ENCODE measurements at regions not wholly inside any gene's neighbourhood (a gene's known extent, or its start where the extent isn't known, plus 50 kb on each side); places are given as distances from the start of the nearest gene placed in this dataset.

DNA sequence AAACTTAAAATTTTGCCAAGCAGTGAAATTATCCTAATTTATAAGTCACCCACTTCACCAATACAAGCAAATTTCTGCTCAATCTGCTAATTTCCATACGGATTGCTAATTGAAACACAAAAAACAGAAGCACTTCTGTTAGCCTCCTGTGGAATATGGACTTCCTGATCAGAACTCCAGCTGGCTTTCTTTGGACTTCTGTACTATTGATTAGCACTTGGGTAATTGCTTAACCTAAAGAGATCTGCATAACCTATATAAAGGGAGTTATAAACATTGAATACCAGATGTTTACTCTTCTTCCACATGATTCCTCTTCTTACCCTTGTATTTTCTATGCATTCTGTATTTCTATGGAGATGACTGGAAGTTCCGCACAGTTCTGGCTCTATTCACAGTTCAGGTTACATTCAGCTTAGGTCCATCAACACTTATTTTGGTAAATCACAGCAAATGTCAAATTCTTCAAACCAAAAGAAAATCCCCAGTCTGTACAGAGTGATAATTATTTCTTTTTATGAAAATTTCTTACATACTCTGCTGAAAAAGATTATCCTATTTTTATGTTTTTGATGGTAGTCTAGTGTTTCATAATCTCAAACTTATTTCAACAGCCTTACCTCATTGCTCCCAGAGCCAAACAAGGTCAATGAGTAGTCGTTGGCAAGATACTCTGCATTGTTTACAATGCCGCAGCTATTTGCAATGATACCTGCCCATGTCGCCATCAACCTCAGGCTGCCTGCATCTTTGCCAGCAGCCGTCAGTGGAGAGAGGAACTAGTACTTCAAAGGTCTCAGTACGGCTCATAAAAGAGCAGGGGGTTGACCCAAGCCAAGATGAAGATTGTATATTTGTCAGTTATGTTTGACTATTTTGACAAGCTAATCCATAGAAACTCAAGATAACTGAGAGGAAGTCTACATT, 225.6 kb downstream of the AHR start:
- no peak for DNase-seq

DNA sequence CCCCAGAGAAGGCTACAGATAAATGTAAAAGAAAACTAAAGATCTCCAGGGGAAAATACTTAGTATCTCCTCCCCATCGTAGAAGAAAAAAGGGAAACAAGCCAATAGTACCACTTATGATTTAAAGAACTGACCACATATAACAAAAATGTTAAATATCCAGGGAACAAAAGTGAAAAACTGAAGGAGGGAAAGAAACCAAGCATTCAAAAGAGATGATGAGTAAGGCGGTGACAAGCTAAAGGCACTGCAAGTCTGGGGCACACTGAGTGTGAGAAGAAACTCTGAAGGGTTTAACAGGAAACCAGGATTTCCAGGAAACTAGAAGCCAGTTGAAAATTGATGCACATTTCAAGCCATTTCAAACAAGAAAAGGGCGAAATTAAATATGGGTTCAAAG, 226.3 kb downstream of the AHR start:
- DNase-seq: no peak

DNA sequence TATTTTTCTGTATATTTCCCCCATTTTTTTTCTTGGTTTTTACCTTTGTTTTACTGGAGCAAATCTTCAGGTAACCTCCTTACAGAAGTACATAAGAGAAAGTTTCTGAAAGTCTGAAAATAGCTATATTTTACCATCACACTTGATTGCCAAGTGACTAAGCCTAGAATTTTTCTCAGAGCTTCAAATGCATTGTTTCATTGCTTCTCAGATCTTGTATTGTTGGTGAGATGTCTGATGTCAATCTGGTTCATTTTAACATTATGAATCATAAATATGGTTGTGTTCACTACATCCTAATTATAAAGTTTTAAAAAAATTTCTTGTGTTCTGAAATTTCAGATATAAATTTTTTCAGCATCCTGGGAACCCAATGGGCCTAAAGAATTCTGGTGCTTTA, 228.2 kb downstream of the AHR start:
- no peak for DNase-seq

DNA sequence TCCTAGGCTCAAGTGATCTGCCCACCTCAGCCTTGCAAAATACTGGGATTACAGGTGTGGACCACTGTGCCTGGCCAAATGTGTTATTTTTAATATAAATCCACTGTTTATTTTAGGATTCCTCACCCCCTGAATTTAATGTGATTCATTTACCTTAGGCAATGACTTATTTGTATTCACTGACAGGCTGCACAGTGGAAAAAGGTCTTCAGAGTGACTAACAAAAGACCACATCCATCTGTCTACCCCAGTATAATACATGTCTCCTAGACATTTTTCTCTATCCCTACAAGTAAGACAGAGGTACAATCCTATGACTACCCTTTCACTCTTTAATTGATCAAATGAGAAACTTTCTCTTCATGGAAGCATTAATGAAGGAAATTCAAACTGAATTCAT, 230.2 kb downstream of the AHR start:
- DNase-seq: no peak

DNA sequence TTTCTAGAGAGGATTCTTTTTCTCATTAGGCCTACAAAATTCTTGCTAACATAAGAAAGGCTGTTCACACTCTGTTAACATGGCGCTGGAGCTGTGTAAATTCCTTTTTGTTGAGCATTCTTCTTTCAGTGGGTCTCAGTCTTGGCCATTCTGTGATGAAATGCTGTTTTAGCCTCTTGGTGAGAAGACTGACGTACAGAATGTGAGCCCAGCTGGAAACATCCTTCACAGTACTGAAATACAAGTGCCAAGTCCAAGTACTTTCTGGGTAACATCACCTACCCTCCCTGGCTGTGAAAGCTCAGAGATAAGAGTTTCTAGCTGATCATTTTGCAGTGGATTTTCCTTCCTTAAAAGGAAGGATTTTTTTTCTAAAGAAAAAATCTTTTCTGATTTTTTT, 231.8 kb downstream of the AHR start:
- no peak for DNase-seq

DNA sequence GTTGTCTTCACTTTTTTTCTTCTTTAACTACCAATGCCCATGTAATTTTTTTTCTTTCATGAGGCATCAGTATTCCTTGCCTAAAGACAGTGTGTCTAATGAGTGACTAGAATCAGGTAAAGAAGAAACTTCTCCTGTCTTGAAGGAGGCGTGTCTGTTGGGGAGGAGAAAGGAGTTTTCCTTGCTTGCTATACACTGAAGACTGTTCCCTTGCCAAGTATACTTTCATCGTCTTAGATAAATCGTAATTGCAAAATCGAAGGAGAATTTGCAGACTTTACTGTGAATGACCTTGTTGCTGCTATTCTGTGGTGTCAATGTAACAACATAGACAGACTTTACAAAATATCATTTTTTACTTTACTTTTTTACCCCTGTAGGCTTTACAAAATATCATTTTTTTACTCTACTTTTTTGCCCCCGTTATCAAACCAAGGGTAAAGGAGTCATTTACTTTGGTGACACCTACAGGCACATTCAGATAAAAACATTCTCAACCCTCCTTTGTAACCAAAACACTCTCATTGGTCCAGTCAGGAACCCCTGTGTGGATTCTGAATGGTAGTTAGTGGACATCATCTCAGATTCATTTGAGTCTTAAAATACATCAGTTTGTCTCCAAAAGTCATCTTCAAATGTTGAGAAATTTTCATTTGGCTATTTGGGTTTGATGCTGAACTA, 232.4 kb downstream of the AHR start:
- no peak for DNase-seq

DNA sequence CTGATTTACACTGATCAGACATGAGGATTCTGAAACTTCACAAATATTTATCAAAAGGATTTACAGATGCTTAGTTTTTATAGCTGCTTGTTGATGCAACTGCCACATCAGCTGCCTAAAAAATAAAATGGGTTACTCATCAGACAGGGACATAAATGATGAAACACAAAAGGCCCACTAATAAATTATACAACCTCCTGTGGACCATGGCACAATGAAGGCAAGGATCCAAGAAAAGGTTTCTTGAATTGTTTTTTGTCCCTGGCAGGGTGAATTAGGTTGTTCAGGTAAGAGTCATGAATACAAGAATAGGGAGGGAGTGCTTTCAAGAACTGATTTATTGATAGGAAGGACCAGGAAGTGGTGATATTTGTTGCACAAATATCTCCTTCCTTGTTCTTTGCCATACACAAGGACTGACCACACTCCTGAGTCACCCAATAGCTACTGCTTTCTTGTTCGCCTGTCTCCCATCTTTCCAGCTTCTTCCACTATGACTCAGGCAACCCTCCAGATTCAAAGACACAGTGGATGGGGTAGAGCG, 234.5 kb downstream of the AHR start:
- DNase-seq: no peak

DNA sequence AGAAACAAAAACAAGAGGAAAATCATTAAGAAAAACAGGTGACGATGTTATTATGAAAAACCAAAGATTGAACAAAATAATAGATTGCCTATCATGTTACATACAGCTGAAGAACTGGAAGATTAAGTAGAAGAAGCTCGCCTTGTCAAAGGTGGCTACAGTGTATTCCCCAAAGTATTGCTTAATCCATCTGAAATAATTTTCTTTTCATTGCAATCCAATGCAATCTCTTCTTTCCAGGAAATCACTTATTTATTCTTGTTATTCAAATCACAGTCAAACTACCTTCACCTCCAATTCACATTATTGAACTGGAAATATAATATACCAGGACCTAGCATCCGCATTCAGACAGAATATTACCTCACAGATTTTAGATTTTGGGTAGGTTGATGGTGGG, 235.9 kb downstream of the AHR start:
- no peak for DNase-seq

DNA sequence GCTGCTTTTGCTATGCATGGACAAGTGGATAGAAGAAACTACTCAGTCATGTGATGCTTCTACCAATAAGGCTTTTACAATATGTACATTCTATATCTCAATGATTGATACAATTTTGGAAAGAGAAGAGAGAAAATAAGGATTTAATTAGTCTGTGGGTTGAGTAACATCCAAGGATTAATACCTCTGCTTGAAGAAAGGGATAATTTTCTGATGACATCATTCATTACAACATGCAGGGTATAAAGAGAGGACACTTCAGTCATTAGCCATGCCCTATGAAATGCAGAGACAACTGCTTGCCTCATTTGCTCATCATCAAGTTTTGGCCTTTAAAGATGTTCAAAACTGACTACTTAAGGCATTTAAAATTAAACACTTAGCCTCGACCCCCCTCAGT, 237.3 kb downstream of the AHR start:
- DNase-seq: no peak

DNA sequence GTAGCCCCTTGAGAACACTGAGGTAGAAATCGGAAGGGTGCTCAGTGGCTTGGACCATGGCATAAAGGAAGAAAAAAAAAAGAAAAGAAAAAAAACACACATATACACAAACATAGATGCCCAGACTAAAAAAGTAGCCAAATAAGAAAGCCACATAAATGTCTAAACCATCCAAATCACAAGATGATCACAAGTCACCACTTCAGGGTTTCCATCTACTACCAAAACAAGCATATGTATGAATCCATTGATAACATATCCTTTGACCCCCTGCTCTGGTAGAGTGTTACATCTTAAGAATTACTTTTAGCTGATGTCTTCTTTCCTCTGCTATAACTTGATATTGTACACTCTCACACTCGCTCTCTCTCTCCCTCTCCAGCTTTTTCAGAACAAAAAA, 245.9 kb downstream of the AHR start:
- DNase-seq: no peak

DNA sequence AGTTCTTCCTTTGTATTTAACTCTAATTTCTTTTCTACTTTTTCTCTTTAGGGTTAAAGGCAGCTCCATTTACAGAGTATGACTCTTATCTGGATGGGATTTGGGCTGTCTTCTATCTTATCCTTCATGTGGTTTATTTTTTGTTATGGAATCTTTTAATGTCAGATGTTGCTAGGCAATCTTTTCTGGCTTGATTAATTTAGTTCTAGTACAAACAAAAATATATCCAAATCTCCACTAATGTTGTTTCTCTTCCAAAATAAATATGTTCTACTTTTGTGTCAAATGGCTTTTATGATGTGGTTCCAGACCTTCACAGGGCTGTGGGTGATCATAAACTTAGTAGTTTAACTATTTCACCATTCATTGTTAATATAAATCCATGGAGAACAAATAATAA, 246.9 kb downstream of the AHR start:
- no peak for DNase-seq

DNA sequence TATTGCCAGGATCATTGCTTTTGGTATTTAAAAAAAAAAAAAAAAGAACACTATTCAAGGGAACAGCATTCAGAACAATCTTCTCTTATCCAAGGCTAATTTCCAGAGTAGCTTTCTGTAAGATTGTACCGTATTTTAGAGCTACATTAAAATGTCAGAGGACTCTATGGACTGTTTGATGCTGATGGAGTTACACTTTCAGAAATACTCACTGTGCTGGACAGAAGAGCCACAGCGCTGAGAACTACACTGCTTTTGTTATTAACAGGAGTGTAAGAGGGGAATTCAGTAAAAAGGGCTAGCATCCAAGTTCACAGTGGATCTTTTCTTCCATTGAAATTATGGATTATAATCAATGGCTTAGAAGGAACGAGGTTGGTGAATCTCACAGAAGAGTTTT, 247.7 kb downstream of the AHR start:
- DNase-seq: no peak

DNA sequence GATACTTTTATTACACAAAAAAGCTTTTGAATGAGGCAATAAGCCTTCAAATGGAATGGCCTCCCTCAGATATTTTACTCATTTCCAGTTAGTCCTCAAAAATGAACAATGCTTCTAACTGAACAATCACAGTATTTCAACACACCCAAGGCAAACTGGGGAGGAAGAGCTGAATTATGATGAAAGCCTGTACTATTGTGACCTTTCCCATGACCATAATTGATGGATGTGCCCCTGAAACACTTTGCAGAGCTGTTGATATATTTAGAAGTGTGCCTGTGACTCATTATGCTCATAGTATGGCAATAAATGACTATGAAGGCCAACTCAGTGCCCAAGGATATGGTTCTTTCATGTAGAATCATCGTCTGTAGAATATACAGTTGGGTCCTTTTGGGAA, 248.1 kb downstream of the AHR start:
- no peak for DNase-seq

DNA sequence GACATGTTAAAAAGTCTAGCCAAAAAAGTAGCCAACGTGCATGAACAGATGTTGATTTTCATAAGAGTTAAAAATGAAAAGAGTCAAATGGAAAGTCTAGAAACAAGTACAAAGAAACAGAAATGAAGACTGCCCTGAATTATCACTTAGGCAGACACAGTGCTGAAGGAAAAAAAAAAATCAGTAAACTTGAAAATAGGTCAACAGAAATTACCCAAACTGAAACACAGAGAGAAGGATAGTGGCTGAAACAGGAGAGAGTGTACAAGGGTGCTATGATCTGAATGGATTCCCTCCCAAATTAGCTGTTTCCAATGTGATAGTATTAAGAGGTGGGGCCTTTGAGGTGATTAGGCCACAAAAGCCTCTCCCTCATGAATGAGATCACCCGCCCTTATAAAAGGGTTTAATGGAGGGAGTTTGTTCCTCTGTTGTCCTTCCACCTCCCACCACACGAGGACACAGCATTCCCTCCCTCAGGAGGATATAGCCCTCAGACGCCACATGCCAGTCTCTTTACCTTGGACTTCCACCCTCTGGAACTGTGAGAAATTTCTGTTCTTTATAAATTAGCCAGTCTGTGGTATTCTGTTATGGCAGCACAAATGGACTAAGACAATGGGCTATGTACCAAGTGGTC, 249.7 kb downstream of the AHR start:
- DNase-seq: no peak

DNA sequence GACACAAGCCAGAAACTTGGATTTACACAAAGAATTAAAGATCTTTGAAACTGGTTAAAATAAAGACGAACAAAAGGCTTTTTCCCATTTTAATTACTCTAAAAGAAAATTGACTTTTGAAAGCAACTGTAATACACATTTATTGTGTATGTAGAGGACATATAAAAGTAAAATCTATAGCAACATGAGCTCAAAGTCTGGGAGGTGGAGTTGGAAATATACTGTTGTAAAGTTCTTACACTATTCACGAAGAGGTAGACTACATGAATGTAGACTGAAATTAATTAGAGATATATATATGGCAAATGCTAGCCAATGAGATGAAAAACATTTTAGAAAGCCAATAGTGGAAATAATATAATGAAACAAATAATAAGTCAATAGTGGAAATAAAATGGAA, 251.0 kb downstream of the AHR start:
- DNase-seq: no peak

DNA sequence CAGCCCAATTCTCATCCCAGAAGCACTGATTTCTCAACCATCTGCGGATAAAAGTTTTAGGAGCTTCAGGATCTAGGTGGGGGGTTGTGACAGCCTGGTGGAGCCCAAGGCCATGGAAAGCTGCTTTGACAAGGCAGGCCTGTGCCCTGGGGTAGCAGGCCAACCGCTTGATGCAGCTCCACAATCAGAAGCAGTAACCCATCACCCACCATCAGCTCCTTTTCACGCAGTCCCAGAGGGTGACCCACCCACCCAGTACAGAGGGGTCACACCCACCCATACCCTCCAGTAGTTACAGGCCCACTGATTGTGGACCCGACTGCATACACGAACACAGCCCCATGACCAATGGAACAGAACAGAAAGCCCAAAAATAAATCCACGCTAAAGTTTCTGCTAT, 253.9 kb downstream of the AHR start:
- DNase-seq: no peak

DNA sequence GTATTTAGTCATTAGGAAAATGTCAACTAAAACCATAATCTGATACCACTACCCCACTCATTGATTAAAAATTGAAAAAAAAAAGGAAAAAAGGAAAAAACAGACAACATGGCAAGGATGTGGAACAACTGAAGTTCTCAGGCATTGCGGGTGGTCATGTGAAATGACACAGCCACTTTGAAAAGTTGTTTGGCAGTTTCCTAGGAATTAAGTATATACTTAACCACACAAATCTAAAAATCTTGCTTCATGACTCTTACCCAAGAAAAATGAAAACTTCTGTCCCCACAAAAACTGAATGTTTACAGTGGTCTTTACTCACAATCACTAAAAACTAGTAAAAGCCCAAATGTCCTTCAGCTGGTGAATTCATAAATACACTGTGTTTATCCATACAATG, 254.5 kb downstream of the AHR start:
- DNase-seq: no peak

DNA sequence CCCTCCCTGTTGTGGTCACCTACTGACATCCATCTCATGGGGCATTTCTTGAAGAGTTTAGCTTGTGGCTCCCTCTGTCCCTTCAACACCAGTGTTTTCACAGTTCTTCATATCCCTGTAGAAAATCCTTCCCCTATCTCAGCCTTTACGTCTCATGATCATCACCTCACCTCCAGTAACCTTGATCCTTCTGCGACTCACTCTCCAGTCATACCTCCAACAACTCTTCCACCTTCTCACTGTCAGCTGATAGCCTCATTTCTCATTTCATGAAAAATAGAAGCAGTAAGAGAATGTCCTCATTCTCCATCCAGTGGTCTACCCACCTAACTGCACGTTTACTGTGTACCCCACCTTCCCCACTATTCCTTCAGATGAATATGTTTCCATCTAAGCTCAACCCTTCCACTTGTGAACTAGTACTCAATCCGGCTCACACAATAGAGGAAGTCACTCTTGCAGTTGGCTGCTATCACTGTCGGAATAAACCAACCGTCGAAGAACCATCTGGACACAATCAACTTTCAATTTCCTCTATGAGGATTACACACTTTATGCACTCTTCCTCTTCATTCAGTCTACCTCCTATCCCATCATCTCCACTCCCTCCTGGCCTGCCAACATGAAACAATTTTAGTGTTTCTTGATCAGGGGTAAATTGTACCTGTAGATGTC, 256.0 kb downstream of the AHR start:
- no peak for DNase-seq

DNA sequence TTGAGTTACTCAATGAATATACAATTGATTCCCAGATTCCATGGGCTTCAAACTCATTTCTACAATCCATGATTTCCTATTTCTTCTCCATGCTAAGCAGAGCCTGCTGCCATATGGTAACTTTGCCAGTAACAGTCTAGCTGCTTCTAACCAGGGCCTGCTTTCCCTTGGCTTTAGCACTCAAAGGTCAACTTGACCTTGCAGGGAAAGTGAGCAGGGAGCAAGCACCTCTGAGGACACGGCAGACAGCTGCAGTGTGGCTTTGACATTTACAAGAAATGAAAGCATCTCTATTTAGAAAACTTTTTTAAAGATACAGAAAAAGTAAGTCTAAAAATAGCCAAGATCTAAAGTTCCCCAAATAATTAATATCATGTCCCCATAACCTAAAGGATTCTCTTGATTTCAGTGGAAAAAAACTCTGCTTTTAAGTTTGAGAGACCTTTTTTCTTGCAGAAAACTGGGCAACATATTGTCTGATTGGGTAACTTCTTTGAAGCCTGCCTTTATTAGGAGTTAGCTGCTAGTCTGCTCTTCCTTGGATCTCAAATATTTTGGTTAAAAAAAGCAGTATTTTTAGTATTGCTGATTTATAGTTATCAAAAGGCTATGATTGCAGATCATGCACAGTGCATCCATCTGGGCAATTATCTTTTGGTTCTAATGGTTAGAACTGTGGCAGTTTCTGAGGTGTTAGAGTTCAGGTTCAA, 257.9 kb downstream of the AHR start:
- no peak for DNase-seq

DNA sequence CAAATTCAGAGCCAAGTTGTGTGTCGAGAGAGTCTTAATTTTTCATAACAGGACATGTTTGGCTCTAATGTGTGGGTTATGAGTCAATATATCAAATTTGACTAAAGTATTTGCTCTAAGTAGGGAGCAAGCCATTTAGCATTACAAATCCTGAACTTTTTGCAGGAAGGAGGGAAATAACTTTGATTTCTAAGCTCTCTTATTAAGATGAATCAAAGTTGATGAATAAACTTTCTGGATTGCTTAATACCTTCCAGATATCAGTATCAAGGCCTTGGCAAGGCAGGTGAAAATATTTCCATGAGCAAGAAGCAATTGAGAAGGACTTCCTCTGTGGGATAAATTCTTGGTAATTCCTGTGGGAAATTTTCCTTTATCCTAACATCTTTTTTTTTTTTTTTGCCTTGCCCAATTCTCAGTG, 258.8 kb downstream of the AHR start:
- no peak for DNase-seq

DNA sequence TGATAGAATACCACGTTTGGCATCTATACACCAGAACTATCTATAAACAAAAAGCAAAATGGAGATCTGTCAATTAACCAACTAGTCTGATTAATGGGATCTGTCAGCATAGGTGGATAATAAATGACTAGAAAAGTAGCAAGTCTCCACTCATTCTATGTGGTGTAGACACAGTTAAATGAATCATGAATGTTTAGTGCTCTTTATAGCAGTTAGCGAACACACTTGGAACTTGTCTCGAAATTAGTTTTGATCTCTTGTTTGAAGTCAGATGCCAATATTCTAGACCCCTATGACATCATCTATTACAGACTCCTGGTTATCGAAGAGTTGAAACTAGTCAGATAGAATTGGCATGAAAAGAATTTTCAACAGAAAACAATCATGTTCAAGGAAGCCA, 259.7 kb downstream of the AHR start:
- no peak for DNase-seq

DNA sequence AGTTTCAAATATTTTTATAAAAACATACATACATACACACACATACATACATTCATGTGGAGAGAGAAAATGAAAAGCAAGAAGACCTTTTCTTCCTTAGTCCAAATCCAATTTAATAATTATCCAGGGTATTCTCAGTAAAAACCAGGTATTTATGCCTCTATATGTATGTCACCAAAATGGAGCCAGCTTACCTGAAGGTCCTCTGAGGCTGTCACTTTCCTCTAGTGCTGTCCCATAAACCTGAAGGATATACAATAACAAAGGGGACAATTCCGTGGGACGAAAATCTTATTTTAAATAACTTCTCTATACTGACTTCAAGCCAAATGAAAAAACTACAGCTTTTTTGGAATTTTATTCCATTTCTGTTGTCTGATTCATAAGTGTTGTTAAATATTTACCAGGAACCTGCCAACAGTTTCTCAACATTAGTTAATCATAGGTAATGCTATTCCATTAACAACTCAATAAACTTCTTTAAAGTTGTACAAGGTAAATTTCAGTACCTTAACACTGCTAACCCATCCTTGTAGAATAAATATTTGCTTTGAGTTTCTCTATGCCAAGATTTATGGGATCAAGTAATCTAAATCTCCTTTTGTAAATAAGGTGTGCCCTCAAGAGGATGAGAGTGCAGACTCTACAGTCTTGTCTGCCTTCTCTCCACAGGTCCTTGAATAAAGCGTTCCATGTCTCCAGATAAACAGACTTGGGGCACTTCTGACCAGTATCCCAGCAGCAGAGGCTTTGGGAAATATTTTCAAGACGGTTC, 260.3 kb downstream of the AHR start:
- DNase-seq: no peak

Measured in NCI-H187 treated with DMSO at 0.1 percent for 48 hours (cell line).